GM18505 (cell line): ENCODE measurements at regions not wholly inside any gene's neighbourhood (a gene's known extent, or its start where the extent isn't known, plus 50 kb on each side); places are given as distances from the start of the nearest gene placed in this dataset.

Source experiments
- ATAC-seq: cut with Tn5 transposase; IDR thresholded peaks from one replicate; pipeline ENCODE4 v1.9.1; 2021; ENCODE audit not compliant: unreplicated experiment
- POLR2A ChIP-seq: IDR thresholded peaks from 4 replicates; pipeline ENCODE4 v1.6.1; 2011; ENCODE audit warnings: borderline replicate concordance; ENCODE audit not compliant: insufficient read depth, insufficient read length; ENCODE audit errors: extremely low read depth

DNA sequence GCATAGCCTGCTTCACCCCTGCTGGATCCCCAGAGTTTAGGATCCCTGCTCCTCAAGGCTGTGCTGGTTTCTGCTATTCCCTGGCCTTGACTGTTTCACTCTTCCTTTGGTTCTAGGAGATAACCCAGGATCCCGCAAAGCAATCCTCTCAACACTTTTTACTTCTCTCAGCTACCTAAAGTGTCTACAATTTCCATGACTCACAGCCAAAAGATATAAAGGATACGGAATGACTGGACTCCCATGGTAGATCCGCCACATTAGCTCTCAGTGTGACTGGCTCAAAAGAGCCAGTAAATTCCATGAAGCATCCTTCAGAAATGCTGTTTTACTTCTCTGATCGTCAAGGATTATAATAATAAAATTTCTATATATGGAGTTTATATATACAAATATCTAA is 66.3 kb upstream of the TMEM164 start:
- ATAC-seq, result no peak
- no peak for TF ChIP-seq POLR2A

DNA sequence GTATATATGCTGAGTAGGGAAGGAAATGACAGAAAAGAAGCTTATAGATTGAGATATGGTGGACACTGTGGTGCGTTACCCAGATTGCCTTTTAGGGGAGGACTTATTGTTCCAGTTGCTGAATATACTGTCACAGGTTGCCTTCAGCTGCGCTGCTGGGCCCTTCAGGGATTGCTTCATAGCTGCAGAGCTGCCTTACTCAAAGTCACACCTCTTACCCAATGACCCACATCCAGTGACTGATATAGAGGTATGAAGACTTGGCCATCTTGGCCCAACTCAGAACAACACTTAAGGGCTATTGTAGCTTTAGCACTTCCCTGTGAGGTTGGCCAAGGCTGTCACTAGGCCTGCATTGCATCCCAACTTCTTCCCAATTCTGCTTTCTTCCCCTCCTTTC is 63.4 kb upstream of the TMEM164 start:
- no peak for TF ChIP-seq POLR2A
- ATAC-seq, result no peak

DNA sequence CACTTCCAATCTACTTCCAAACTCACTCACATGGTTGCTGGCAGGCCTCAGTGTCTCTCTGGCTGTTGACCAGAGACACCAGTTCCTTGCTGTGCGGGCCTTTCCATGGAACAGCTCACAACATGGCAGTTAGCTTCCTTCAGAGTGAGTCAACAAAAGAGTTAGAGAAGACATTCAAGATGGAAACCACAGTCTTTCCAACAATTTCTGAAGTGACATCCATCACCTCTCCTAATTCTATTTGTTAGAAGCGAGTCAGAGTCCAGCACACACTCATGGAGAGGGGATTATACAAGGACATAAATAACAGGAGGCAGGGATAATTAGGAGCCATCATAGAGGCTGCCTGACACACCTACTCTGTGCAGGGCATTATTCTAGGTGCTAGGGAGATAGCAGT is 62.5 kb upstream of the TMEM164 start:
- no peak for ATAC-seq
- TF ChIP-seq POLR2A, result no peak

DNA sequence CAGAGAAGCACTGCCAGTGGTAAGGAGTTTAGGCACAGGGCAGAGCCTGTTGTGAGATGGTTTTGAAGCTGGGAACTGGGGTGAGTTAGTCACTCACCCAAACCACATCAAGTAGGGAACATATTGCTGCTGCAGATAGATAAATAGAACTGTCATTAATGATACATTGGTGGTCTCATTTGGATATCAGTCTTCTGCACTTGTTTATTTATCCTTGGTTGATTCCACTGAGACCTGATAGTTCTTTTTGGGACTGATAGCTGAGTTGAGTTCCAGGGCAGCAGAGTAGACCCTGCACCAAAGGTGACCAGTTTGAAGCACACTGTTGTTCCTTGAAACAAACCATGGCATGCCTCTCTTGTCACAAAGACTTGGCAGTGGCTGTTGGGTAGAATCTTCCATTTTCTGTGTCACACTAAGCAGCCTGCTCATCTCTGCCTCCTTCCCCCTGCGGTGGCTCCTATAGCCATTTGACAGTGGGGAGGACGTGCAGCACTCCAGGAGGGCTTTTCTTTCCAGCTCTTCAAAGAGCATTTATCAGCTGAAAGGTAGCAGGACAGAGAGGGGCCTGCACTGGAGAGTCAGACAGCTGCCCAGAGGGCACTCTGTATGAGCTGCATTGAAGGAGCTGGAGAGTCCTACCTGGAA is 59.7 kb upstream of the TMEM164 start:
- ATAC-seq, result no peak
- no peak for TF ChIP-seq POLR2A

DNA sequence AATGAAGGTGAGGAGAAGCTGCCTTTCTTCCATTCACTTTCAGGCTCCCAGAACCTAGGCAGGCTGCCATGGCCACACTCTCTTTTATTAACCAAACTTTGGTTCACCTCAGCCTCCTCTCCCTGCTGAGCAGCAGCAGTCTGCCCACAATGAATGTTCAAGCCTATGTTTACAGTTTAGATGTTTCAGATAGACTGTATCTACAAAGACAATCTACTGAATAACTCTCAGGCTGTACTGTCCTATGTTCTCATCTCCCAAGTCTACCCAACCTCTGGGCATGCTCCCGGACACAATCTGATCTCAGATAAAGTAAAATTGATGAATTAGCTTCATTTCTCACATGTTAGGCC is 59.2 kb upstream of the TMEM164 start:
- TF ChIP-seq POLR2A, result no peak
- ATAC-seq, result no peak

DNA sequence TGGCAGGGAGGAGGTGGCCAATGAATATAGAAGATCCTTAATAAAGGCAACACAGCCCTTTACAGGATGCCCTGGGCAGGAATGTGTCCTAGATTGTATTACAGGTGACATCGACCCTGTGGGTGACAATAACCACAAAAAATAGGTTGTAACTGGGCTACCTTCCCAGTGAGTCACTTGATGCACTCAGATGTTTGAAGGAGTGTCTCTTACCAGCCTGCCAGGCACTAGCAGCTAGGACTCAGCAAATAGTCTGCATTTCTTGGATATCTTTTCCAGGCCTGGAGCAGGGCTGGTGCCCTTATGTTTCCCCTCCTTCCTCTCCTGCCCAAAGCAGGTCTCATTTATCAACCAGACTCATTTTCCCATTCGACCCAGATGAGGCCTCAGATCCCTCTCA is 50.9 kb upstream of the TMEM164 start:
- no peak for TF ChIP-seq POLR2A
- no peak for ATAC-seq

DNA sequence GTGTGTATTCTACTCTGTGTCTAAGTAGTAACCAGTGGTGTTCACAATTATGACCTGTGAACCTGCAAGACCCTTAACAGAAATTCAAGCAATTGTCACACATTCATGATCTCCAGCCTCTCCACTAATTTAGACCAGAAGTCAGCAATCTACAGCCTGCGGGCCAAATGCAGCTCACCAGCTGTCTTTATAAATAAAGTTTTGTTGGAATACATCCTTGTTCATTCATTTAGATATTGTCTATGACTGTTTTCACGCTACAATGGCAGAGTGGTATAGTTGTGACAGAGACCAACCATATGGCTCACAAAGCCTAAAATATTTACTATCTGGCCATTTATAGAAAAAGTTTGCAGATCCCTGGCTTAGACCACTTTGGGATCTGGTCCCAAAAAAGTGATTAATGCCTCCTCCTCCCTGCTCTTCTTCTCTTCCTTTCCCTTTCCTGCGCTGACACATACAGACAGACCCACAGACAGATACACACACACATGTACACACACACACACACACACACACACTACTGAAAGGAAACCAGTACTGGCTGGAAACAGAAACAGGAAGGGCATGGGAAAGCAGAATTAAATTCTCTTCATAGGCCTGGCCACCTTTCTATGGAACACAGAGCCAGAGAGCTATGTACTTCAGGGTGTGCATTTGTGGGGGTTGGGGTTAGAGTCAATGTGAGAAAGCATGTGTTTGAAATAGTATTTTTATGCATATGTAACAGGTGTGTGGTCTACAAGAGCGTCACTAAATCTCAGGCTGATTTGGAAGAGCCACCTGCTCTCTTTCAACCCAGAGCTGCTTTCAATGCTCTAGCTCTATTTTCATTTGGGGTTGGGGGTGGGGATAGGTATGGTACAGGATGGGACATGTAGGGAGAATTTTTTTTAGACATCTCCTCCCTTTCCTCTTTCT is 49.7 kb upstream of the TMEM164 start:
- ATAC-seq, result peak; percentile 59
- TF ChIP-seq POLR2A, result no peak
